SK-N-SH treated with all-trans-retinoic acid at 6 μM for 48 hours (cell line): ENCODE measurements at regions not wholly inside any gene's neighbourhood (a gene's known extent, or its start where the extent isn't known, plus 50 kb on each side); places are given as distances from the start of the nearest gene placed in this dataset.

Experiments
- ATAC-seq: fragments of 200-7000 bp; cut with Tn5 transposase; 3 replicates; pipeline ENCODE4 v1.9.1; 2020; ENCODE audit warnings: mild to moderate bottlenecking, moderate library complexity
- ARNTL ChIP-seq: fragments of 450-650 bp; formaldehyde crosslinking; IDR thresholded peaks from 2 replicates; pipeline ENCODE4 v1.5.0; 2020; ENCODE audit warnings: low read depth, mild to moderate bottlenecking, moderate library complexity, borderline replicate concordance
- BACH2 ChIP-seq: fragments of 250-450 bp; sonication (Bioruptor Pico); IDR thresholded peaks from 2 replicates; pipeline ENCODE4 v1.9.0; 2021; ENCODE audit warnings: mild to moderate bottlenecking, borderline replicate concordance
- CREB5 ChIP-seq: fragments of 250-450 bp; sonication (Bioruptor Pico); IDR thresholded peaks from 2 replicates; pipeline ENCODE4 v1.5.1; 2020; ENCODE audit warnings: low read depth, mild to moderate bottlenecking, moderate library complexity
- CSDC2 ChIP-seq: fragments of 250-450 bp; sonication (Bioruptor Pico); IDR thresholded peaks from 2 replicates; pipeline ENCODE4 v1.5.0; 2020; ENCODE audit warnings: mild to moderate bottlenecking, moderate library complexity
- ESRRG ChIP-seq: fragments of 250-450 bp; sonication (Bioruptor Pico); IDR thresholded peaks from 2 replicates; pipeline ENCODE4 v1.6.1; 2021; ENCODE audit warnings: mild to moderate bottlenecking
- GLIS3 ChIP-seq: fragments of 250-450 bp; sonication (Bioruptor Pico); IDR thresholded peaks from 2 replicates; pipeline ENCODE4 v1.5.0; 2020; ENCODE audit warnings: mild to moderate bottlenecking, moderate library complexity
- OSR1 ChIP-seq: fragments of 250-450 bp; sonication (Bioruptor Pico); IDR thresholded peaks from 2 replicates; pipeline ENCODE4 v1.8.0; 2022; ENCODE audit warnings: moderate library complexity, mild to moderate bottlenecking, inconsistent platforms
- PATZ1 ChIP-seq: fragments of 250-450 bp; sonication (Bioruptor Pico); IDR thresholded peaks from 2 replicates; pipeline ENCODE4 v1.8.0; 2020; ENCODE audit warnings: mild to moderate bottlenecking, moderate library complexity, borderline replicate concordance
- POU6F1 ChIP-seq: fragments of 250-450 bp; sonication (Bioruptor Pico); IDR thresholded peaks from 2 replicates; pipeline ENCODE4 v1.8.0; 2021; ENCODE audit warnings: low read depth, mild to moderate bottlenecking, moderate library complexity, borderline replicate concordance
- PPARA ChIP-seq: fragments of 250-450 bp; sonication (Bioruptor Pico); IDR thresholded peaks from 2 replicates; pipeline ENCODE4 v1.5.0; 2020; ENCODE audit warnings: mild to moderate bottlenecking, borderline replicate concordance
- RARB ChIP-seq: fragments of 250-450 bp; sonication (Bioruptor Pico); IDR thresholded peaks from 2 replicates; pipeline ENCODE4 v1.8.0; 2021; ENCODE audit warnings: mild to moderate bottlenecking, moderate library complexity
- SNAI2 ChIP-seq: fragments of 250-450 bp; sonication (Bioruptor Pico); IDR thresholded peaks from 2 replicates; pipeline ENCODE4 v1.5.0; 2020; ENCODE audit warnings: mild to moderate bottlenecking, moderate library complexity
- TCF4 ChIP-seq: fragments of 250-450 bp; sonication (Bioruptor Pico); IDR thresholded peaks from 2 replicates; pipeline ENCODE4 v1.8.0; 2021; ENCODE audit warnings: mild to moderate bottlenecking, moderate library complexity, borderline replicate concordance
- TOX ChIP-seq: fragments of 250-450 bp; sonication (Bioruptor Pico); IDR thresholded peaks from 2 replicates; pipeline ENCODE4 v1.8.0; 2021; ENCODE audit warnings: mild to moderate bottlenecking, moderate library complexity, borderline replicate concordance
- ZC3H10 ChIP-seq: fragments of 250-450 bp; sonication (Bioruptor Pico); IDR thresholded peaks from 2 replicates; pipeline ENCODE4 v1.5.1; 2021; ENCODE audit warnings: mild to moderate bottlenecking, moderate library complexity
- ZFP3 ChIP-seq: fragments of 250-450 bp; sonication (Bioruptor Pico); IDR thresholded peaks from 2 replicates; pipeline ENCODE4 v1.5.0; 2020; ENCODE audit warnings: mild to moderate bottlenecking, moderate library complexity
- ZFP30 ChIP-seq: fragments of 450-650 bp; formaldehyde crosslinking; IDR thresholded peaks from 2 replicates; pipeline ENCODE4 v1.5.0; 2022; ENCODE audit warnings: mild to moderate bottlenecking, moderate library complexity
- ZNF565 ChIP-seq: fragments of 450-650 bp; formaldehyde crosslinking; conservative IDR thresholded peaks from 2 replicates; pipeline ENCODE4 v1.5.0; 2020; ENCODE audit warnings: low read depth, mild to moderate bottlenecking, moderate library complexity
- ZNF70 ChIP-seq: fragments of 450-650 bp; formaldehyde crosslinking; IDR thresholded peaks from 2 replicates; pipeline ENCODE4 v1.5.0; 2020; ENCODE audit warnings: mild to moderate bottlenecking, moderate library complexity
- ZNF8 ChIP-seq: fragments of 450-650 bp; formaldehyde crosslinking; IDR thresholded peaks from 2 replicates; pipeline ENCODE4 v1.5.0; 2020; ENCODE audit warnings: mild to moderate bottlenecking, moderate library complexity

GRCh38 chr2:190805843-190806242, 74.8 kb upstream of the GLS start:
- no peak for ATAC-seq
- TF ChIP-seq ZNF565 (CRISPR knock-in tag), result no peak
- no peak for TF ChIP-seq PPARA (CRISPR knock-in tag)
- TF ChIP-seq OSR1 (CRISPR knock-in tag), result no peak
- TF ChIP-seq POU6F1 (CRISPR knock-in tag), result no peak
- TF ChIP-seq BACH2 (CRISPR knock-in tag), result no peak
- TF ChIP-seq SNAI2, result no peak
- TF ChIP-seq RARB (CRISPR knock-in tag), result no peak
- no peak for TF ChIP-seq GLIS3 (CRISPR knock-in tag)
- TF ChIP-seq ZFP3 (CRISPR knock-in tag), result no peak
- TF ChIP-seq TOX (CRISPR knock-in tag), result no peak
- TF ChIP-seq ZFP30 (CRISPR knock-in tag), result no peak

GRCh38 chr2:190807886-190808285, 72.7 kb upstream of the GLS start:
- no peak for ATAC-seq

GRCh38 chr2:190809139-190809764, 71.4 kb upstream of the GLS start:
- ATAC-seq, result no peak
- no peak for TF ChIP-seq ARNTL (CRISPR knock-in tag)
- TF ChIP-seq CREB5, result no peak
- no peak for TF ChIP-seq GLIS3 (CRISPR knock-in tag)
- TF ChIP-seq RARB (CRISPR knock-in tag), result no peak
- no peak for TF ChIP-seq ZFP3 (CRISPR knock-in tag)
- no peak for TF ChIP-seq OSR1 (CRISPR knock-in tag)
- TF ChIP-seq POU6F1 (CRISPR knock-in tag), result no peak
- no peak for TF ChIP-seq ZFP30 (CRISPR knock-in tag)
- TF ChIP-seq TCF4, result no peak

More at GRCh38 chr2:190807886-190808285, 72.7 kb upstream of the GLS start:
- TF ChIP-seq TOX (CRISPR knock-in tag) (no peak), ZFP3 (CRISPR knock-in tag) (no peak), TCF4 (no peak), ZNF565 (CRISPR knock-in tag) (no peak), BACH2 (CRISPR knock-in tag) (no peak), CREB5 (no peak), GLIS3 (CRISPR knock-in tag) (no peak), PATZ1 (CRISPR knock-in tag) (no peak)

- ATAC-seq, result no peak
- TF ChIP-seq SNAI2 (no peak), TOX (CRISPR knock-in tag) (no peak), POU6F1 (CRISPR knock-in tag) (no peak), ARNTL (CRISPR knock-in tag) (no peak), TCF4 (no peak), ZNF70 (no peak), ZC3H10 (CRISPR knock-in tag) (no peak), OSR1 (CRISPR knock-in tag) (no peak), ZFP3 (CRISPR knock-in tag) (no peak), ESRRG (CRISPR knock-in tag) (no peak), ZNF8 (no peak), PATZ1 (CRISPR knock-in tag) (no peak), ZNF565 (CRISPR knock-in tag) (no peak), CSDC2 (CRISPR knock-in tag) (no peak), ZFP30 (CRISPR knock-in tag) (no peak)
Measured at GRCh38 chr2:190809876-190810525, 70.6 kb upstream of the GLS start.
